DND-41 (cell line): ENCODE measurements at regions not wholly inside any gene's neighbourhood (a gene's known extent, or its start where the extent isn't known, plus 50 kb on each side); places are given as distances from the start of the nearest gene placed in this dataset.

Experiments
- ATAC-seq: fragments of 200-7000 bp; cut with Tn5 transposase; 3 replicates; pipeline ENCODE4 v1.9.1; 2021; ENCODE audit warnings: low read depth; ENCODE audit not compliant: insufficient read depth
- DNase-seq: peaks from one replicate; pipeline ENCODE4 v3.0.0-alpha.2; 2020
- H2AFZ ChIP-seq: 2 replicates; pipeline ENCODE4 v1.6.0; 2012; ENCODE audit warnings: low read depth, low read length
- H3K27ac ChIP-seq: 2 replicates; pipeline ENCODE4 v1.5.1; 2012; ENCODE audit warnings: low read length, inconsistent platforms
- H3K27me3 ChIP-seq: fragments of 200-600 bp; sonication (generic); 2 replicates; pipeline ENCODE4 v1.6.0; 2012; ENCODE audit warnings: low read length, mild to moderate bottlenecking, inconsistent platforms; ENCODE audit not compliant: insufficient read depth, poor library complexity
- H3K36me3 ChIP-seq: 2 replicates; pipeline ENCODE4 v1.5.1; 2012; ENCODE audit warnings: low read length, inconsistent platforms; ENCODE audit not compliant: insufficient read depth
- H3K4me1 ChIP-seq: 2 replicates; pipeline ENCODE4 v1.5.1; 2012; ENCODE audit warnings: mild to moderate bottlenecking, low read length; ENCODE audit not compliant: insufficient read depth
- H3K4me2 ChIP-seq: 2 replicates; pipeline ENCODE4 v1.6.0; 2012; ENCODE audit warnings: mild to moderate bottlenecking, moderate library complexity, low read length, inconsistent platforms; ENCODE audit not compliant: insufficient read depth
- H3K4me3 ChIP-seq, 2 experiments: fragments of 200-600 bp in 1 of 2; shearing (Covaris generic) in 1 of 2; 2 replicates each; pipeline ENCODE4 v1.5.1; 2012 to 2016; ENCODE audit warnings: inconsistent platforms in 2 of 2, low read length in 2 of 2, mild to moderate bottlenecking in 2 of 2, low read depth in 1 of 2, moderate library complexity in 1 of 2
- H3K79me2 ChIP-seq: 2 replicates; pipeline ENCODE4 v1.6.0; 2012; ENCODE audit warnings: low read length, inconsistent platforms; ENCODE audit not compliant: insufficient read depth
- H3K9ac ChIP-seq: 2 replicates; pipeline ENCODE4 v1.6.0; 2012; ENCODE audit warnings: low read depth, mild to moderate bottlenecking, inconsistent platforms, low read length, moderate library complexity
- H3K9me3 ChIP-seq: 2 replicates; pipeline ENCODE4 v1.5.1; 2012; ENCODE audit warnings: low read length, moderate library complexity, mild to moderate bottlenecking, inconsistent platforms; ENCODE audit not compliant: insufficient read depth, severe bottlenecking
- H4K20me1 ChIP-seq: 2 replicates; pipeline ENCODE4 v1.6.0; 2012; ENCODE audit warnings: low read length; ENCODE audit not compliant: insufficient read depth
- EZH2 ChIP-seq: IDR thresholded peaks from 3 replicates; pipeline ENCODE4 v1.6.1; 2012; ENCODE audit warnings: borderline replicate concordance, low read depth, mild to moderate bottlenecking, moderate library complexity, low read length, inconsistent platforms; ENCODE audit not compliant: severe bottlenecking
- TF ChIP-seq, protein P1 (sequence below): IDR thresholded peaks from 2 replicates; pipeline ENCODE4 v1.5.1; 2012; ENCODE audit warnings: borderline replicate concordance, low read length, moderate library complexity, mild to moderate bottlenecking; ENCODE audit not compliant: poor library complexity, severe bottlenecking; ENCODE audit errors: extremely low read depth

DNA sequence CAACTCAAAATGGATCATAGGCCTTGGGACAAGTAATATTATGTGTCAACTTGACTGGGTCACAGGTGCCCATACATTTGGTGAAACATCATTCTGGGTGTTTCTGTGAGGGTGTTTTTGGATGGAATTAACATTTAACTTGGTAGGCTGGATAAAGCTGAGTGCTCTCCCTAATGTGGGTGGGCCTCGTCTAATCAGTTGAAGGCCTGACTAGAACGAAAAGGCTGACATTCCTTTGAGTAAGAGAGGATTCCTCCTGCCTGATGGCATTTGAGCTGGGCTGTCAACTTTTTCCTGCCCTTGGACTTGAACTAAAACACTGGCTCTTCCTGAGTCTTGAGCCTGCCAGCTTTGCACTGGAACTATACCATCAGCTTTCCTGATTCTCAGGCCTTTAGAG lies 93.4 kb upstream of the ESRRB start:
- Histone ChIP-seq H2AFZ (no peak overlapping the region), H3K27me3 (no peaks in the 10 kb centered on the region), H3K9ac (no peak overlapping the region), H3K36me3 (no peaks in the 10 kb centered on the region), H3K4me1 (no peaks in the 10 kb centered on the region), H3K79me2 (no peaks in the 10 kb centered on the region), H3K27ac (no peak overlapping the region), H3K4me3 (no peak overlapping the region), H3K9me3 (no peaks in the 10 kb centered on the region), H3K4me2 (no peak overlapping the region), H4K20me1 (no peaks in the 10 kb centered on the region)
- ATAC-seq: no peak
- TF ChIP-seq, protein P1, sequence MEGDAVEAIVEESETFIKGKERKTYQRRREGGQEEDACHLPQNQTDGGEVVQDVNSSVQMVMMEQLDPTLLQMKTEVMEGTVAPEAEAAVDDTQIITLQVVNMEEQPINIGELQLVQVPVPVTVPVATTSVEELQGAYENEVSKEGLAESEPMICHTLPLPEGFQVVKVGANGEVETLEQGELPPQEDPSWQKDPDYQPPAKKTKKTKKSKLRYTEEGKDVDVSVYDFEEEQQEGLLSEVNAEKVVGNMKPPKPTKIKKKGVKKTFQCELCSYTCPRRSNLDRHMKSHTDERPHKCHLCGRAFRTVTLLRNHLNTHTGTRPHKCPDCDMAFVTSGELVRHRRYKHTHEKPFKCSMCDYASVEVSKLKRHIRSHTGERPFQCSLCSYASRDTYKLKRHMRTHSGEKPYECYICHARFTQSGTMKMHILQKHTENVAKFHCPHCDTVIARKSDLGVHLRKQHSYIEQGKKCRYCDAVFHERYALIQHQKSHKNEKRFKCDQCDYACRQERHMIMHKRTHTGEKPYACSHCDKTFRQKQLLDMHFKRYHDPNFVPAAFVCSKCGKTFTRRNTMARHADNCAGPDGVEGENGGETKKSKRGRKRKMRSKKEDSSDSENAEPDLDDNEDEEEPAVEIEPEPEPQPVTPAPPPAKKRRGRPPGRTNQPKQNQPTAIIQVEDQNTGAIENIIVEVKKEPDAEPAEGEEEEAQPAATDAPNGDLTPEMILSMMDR: no peak
- TF ChIP-seq EZH2: no peak
- DNase-seq: no peak

- no peak overlapping the region for H2AFZ ChIP-seq
- TF ChIP-seq, protein P1: no peak
- no peak for TF ChIP-seq EZH2
- H3K4me3 ChIP-seq: no peak overlapping the region
- H3K9me3 ChIP-seq: no peaks in the 10 kb centered on the region
- H3K36me3 ChIP-seq: no peaks in the 10 kb centered on the region
- H3K4me1 ChIP-seq: no peaks in the 10 kb centered on the region
- H3K79me2 ChIP-seq: no peaks in the 10 kb centered on the region
- DNase-seq (no peak), ATAC-seq (no peak)
- H4K20me1 ChIP-seq: no peaks in the 10 kb centered on the region
- no peak overlapping the region for H3K9ac ChIP-seq
- H3K27me3 ChIP-seq: no peaks in the 10 kb centered on the region
- no peak overlapping the region for H3K4me2 ChIP-seq
- H3K27ac ChIP-seq: no peak overlapping the region
Measured at GRCh38 chr14:76287063-76287462, 88.9 kb upstream of the ESRRB start.

GRCh38 chr14:76289276-76289675 lies 86.7 kb upstream of the ESRRB start:
- H3K4me3 ChIP-seq: no peak overlapping the region
- no peak overlapping the region for H3K9ac ChIP-seq
- no peak overlapping the region for H3K27ac ChIP-seq
- H3K9me3 ChIP-seq: no peaks in the 10 kb centered on the region
- no peaks in the 10 kb centered on the region for H3K79me2 ChIP-seq
- DNase-seq: no peak
- H2AFZ ChIP-seq: no peak overlapping the region
- H4K20me1 ChIP-seq: no peaks in the 10 kb centered on the region
- ATAC-seq: no peak
- H3K36me3 ChIP-seq: no peaks in the 10 kb centered on the region
- H3K4me2 ChIP-seq: no peak overlapping the region
- TF ChIP-seq, protein P1: no peak
- TF ChIP-seq EZH2: no peak
- no peaks in the 10 kb centered on the region for H3K4me1 ChIP-seq
- no peaks in the 10 kb centered on the region for H3K27me3 ChIP-seq

- no peaks in the 10 kb centered on the region for H3K4me1 ChIP-seq
- H3K27me3 ChIP-seq: no peaks in the 10 kb centered on the region
- DNase-seq (no peak), ATAC-seq (no peak)
- H3K9me3 ChIP-seq: no peaks in the 10 kb centered on the region
- H3K36me3 ChIP-seq: no peaks in the 10 kb centered on the region
- H2AFZ ChIP-seq: no peak overlapping the region
- no peak overlapping the region for H3K27ac ChIP-seq
- TF ChIP-seq, protein P1: no peak
- TF ChIP-seq EZH2: no peak
- no peak overlapping the region for H3K9ac ChIP-seq
- no peak overlapping the region for H3K4me2 ChIP-seq
- H3K79me2 ChIP-seq: no peaks in the 10 kb centered on the region
- H4K20me1 ChIP-seq: no peaks in the 10 kb centered on the region
- H3K4me3 ChIP-seq: no peak overlapping the region
Measured at GRCh38 chr14:76292561-76292960, 83.4 kb upstream of the ESRRB start.
